OCI-LY7 (cell line): ENCODE measurements at regions not wholly inside any gene's neighbourhood (a gene's known extent, or its start where the extent isn't known, plus 50 kb on each side); places are given as distances from the start of the nearest gene placed in this dataset.

Experiments used
- BruUV-seq: library from RNA; stranded (reverse); fragments of 400-500 nt; replicated peaks from 2 replicates; lab custom pipeline; 2021; lab: Mats Ljungman, UMichigan
- CTCF ChIA-PET: fragments of 300-600 bp; sonication (Branson Sonifier 250); formaldehyde crosslinking; loops from one replicate; lab custom pipeline; 2022; ENCODE audit warnings: antibody characterized with exemption; ENCODE audit not compliant: unreplicated experiment; lab: Charles Lee
- POLR2A ChIA-PET: fragments of 300-600 bp; sonication (Branson Sonifier 250); formaldehyde crosslinking; loops from one replicate; lab custom pipeline; 2022; ENCODE audit warnings: antibody characterized with exemption; lab: Charles Lee
- DNase-seq: peaks from one replicate; pipeline ENCODE4 v3.0.0-alpha.2; 2015; ENCODE audit warnings: low spot score
- H2AFZ ChIP-seq: fragments of 200-600 bp; sonication (generic), shearing (Covaris generic); 2 replicates; pipeline ENCODE4 v1.6.1; 2014; ENCODE audit warnings: mild to moderate bottlenecking, antibody characterized with exemption, low read length, moderate library complexity
- H3K27ac ChIP-seq: fragments of 200-600 bp; sonication (generic); 2 replicates; pipeline ENCODE4 v1.5.1; 2014; ENCODE audit warnings: mixed run types, low read depth, mild to moderate bottlenecking, moderate library complexity, low read length, inconsistent platforms; ENCODE audit not compliant: poor library complexity, severe bottlenecking
- H3K36me3 ChIP-seq: fragments of 200-600 bp; sonication (generic); 2 replicates; pipeline ENCODE4 v1.6.1; 2014; ENCODE audit warnings: mild to moderate bottlenecking, antibody characterized with exemption, low read length, moderate library complexity, mixed read lengths; ENCODE audit not compliant: insufficient read depth
- H3K4me1 ChIP-seq: fragments of 200-600 bp; sonication (generic); 2 replicates; pipeline ENCODE4 v1.5.1; 2014; ENCODE audit warnings: mild to moderate bottlenecking, low read length; ENCODE audit not compliant: insufficient read depth, poor library complexity, severe bottlenecking
- H3K4me2 ChIP-seq: fragments of 200-600 bp; sonication (generic); 2 replicates; pipeline ENCODE4 v1.6.1; 2014; ENCODE audit warnings: mild to moderate bottlenecking, low read length
- H3K4me3 ChIP-seq: fragments of 200-600 bp; sonication (generic); 2 replicates; pipeline ENCODE4 v1.5.1; 2014; ENCODE audit warnings: mild to moderate bottlenecking, low read depth, low read length; ENCODE audit not compliant: poor library complexity, severe bottlenecking
- H3K79me2 ChIP-seq: fragments of 200-600 bp; sonication (generic); 2 replicates; pipeline ENCODE4 v1.6.1; 2016; ENCODE audit warnings: low read depth, mild to moderate bottlenecking, low read length, moderate library complexity, mixed read lengths; ENCODE audit not compliant: insufficient read depth
- H3K9me2 ChIP-seq: fragments of 200-600 bp; sonication (generic); 2 replicates; pipeline ENCODE4 v1.6.1; 2016; ENCODE audit warnings: mild to moderate bottlenecking, low read length, mixed read lengths; ENCODE audit not compliant: insufficient read depth
- H3K9me3 ChIP-seq: fragments of 200-600 bp; sonication (generic); 2 replicates; pipeline ENCODE4 v1.6.1; 2014; ENCODE audit warnings: mild to moderate bottlenecking, mixed run types, low read length, mixed read lengths
- H4K20me1 ChIP-seq: fragments of 200-600 bp; sonication (generic); 2 replicates; pipeline ENCODE4 v1.6.1; 2014; ENCODE audit warnings: mild to moderate bottlenecking, antibody characterized with exemption, low read length, moderate library complexity, mixed read lengths; ENCODE audit not compliant: insufficient read depth
- EZH2phosphoT487 ChIP-seq: fragments of 200-600 bp; sonication (generic); IDR thresholded peaks from 2 replicates; pipeline ENCODE4 v1.6.1; 2018; ENCODE audit warnings: low read depth, borderline replicate concordance, mild to moderate bottlenecking, mixed run types, antibody characterized with exemption, low read length, moderate library complexity, mixed read lengths
- intact Hi-C: fragments of 100-400 bp; cut with micrococcal nuclease; formaldehyde crosslinking; loops from one replicate; pipeline ENCODE4 v1.10.0; 2022; ENCODE audit not compliant: unreplicated experiment
- TF ChIP-seq, protein P1 (sequence below): fragments of 200-600 bp; sonication (generic); conservative IDR thresholded peaks from 2 replicates; pipeline ENCODE4 v1.5.1; 2014; ENCODE audit warnings: mild to moderate bottlenecking, antibody characterized with exemption, low read length, moderate library complexity, mixed read lengths

DNA sequence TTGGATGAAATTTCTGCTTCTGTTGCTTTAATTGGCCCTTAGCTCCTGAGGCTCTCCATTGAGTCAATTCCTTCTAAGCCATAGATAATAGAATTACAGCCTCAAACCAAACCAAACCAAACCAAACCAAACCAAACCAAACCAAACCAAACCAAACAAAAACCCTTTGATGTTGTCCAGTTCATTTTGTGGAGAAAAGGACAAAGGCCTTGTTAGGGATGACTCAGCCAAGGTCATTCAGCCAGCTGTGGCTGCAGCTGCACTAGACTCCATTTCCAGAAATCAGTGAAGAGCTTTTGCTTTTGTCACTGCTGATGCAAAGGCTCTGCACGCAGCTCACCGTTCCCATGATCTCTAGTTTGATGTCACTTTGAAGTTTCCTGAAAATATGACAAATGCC is 82.2 kb upstream of the RMST start:
- Histone ChIP-seq H3K4me3 (no peak overlapping the region), H3K79me2 (no peaks in the 10 kb centered on the region), H3K4me2 (no peak overlapping the region), H2AFZ (no peak overlapping the region), H3K9me3 (no peaks in the 10 kb centered on the region), H4K20me1 (no peaks in the 10 kb centered on the region), H3K4me1 (no peaks in the 10 kb centered on the region), H3K27ac (no peak overlapping the region), H3K9me2 (no peaks in the 10 kb centered on the region), H3K36me3 (no peaks in the 10 kb centered on the region)
- no peak for DNase-seq
- intact Hi-C loops = no loop called here
- ChIA-PET POLR2A (no interaction called here), CTCF (no interaction called here)
- TF ChIP-seq, protein P1, sequence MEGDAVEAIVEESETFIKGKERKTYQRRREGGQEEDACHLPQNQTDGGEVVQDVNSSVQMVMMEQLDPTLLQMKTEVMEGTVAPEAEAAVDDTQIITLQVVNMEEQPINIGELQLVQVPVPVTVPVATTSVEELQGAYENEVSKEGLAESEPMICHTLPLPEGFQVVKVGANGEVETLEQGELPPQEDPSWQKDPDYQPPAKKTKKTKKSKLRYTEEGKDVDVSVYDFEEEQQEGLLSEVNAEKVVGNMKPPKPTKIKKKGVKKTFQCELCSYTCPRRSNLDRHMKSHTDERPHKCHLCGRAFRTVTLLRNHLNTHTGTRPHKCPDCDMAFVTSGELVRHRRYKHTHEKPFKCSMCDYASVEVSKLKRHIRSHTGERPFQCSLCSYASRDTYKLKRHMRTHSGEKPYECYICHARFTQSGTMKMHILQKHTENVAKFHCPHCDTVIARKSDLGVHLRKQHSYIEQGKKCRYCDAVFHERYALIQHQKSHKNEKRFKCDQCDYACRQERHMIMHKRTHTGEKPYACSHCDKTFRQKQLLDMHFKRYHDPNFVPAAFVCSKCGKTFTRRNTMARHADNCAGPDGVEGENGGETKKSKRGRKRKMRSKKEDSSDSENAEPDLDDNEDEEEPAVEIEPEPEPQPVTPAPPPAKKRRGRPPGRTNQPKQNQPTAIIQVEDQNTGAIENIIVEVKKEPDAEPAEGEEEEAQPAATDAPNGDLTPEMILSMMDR = no peak
- no peak for TF ChIP-seq EZH2phosphoT487
- BruUV-seq = no TSS peak

DNA sequence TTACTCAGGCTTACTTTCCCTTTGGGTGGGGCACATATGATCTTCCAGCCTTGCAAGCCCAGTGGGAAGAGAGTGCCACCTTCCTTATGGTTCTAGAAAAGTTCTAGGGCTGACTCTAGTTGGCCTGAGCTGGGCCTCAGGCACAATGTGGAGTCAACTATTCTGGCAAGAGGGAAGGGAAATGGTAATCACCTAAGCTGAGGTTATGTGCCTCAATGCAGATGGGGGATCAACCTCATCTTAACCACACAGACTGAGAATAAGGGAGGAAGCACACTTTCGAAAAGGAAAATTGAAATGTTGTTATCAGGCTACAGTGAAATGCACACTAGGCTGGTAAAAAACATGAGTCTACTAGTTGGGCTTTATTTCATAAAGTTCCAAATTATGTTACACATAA is 77.5 kb upstream of the RMST start:
- TF ChIP-seq, protein P1 = no peak
- TF ChIP-seq EZH2phosphoT487 = no peak
- no peaks in the 10 kb centered on the region for H3K9me2 ChIP-seq
- no peak overlapping the region for H3K27ac ChIP-seq
- no peaks in the 10 kb centered on the region for H3K9me3 ChIP-seq
- intact Hi-C loops = no loop called here
- H2AFZ ChIP-seq = no peak overlapping the region
- ChIA-PET POLR2A (no interaction called here), CTCF (no interaction called here)
- no peak for DNase-seq
- BruUV-seq = no TSS peak
- no peaks in the 10 kb centered on the region for H4K20me1 ChIP-seq
- H3K79me2 ChIP-seq = no peaks in the 10 kb centered on the region
- no peaks in the 10 kb centered on the region for H3K4me1 ChIP-seq
- H3K4me2 ChIP-seq = no peak overlapping the region
- H3K36me3 ChIP-seq = no peaks in the 10 kb centered on the region
- H3K4me3 ChIP-seq = no peak overlapping the region

DNA sequence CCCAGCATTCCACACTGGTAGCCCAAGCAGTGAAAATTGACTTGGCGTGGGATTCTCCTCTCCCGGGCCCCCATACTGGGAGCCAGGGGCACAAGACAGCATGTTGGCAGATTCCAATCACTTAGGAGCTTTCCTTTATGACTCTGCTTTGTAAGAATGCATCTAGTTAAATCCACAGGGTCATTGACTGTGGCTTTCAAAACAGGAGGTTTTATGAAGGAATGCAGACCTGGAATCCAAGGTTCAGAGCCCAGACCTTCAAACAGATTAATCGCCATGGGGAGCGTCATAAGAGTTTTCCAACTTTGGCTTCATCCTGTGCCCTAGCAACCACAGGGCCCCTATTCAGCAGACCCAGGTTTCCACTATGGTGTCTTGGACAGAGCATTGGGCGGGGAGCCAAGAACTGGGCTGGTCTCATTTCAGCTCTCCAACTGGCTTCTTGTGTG is 76.4 kb upstream of the RMST start:
- no TSS peak for BruUV-seq
- no peaks in the 10 kb centered on the region for H3K36me3 ChIP-seq
- H3K9me3 ChIP-seq = no peaks in the 10 kb centered on the region
- no peak overlapping the region for H3K27ac ChIP-seq
- no peaks in the 10 kb centered on the region for H3K79me2 ChIP-seq
- DNase-seq = no peak
- ChIA-PET POLR2A (no interaction called here), CTCF (no interaction called here)
- no peak overlapping the region for H2AFZ ChIP-seq
- H3K9me2 ChIP-seq = no peaks in the 10 kb centered on the region
- no peaks in the 10 kb centered on the region for H3K4me1 ChIP-seq
- TF ChIP-seq, protein P1 = no peak
- no peak for TF ChIP-seq EZH2phosphoT487
- no peak overlapping the region for H3K4me2 ChIP-seq
- no peak overlapping the region for H3K4me3 ChIP-seq
- intact Hi-C loops = no loop called here
- no peaks in the 10 kb centered on the region for H4K20me1 ChIP-seq
